Loucy (cell line): ENCODE measurements at regions not wholly inside any gene's neighbourhood (a gene's known extent, or its start where the extent isn't known, plus 50 kb on each side); places are given as distances from the start of the nearest gene placed in this dataset.

ENCODE experiments used
- CTCF ChIP-seq: fragments of 200-600 bp; sonication (generic); conservative IDR thresholded peaks from 2 replicates; pipeline ENCODE4 v1.5.1; 2014; ENCODE audit warnings: mild to moderate bottlenecking, antibody characterized with exemption, low read length
- EZH2phosphoT487 ChIP-seq: fragments of 200-600 bp; IDR thresholded peaks from 2 replicates; pipeline ENCODE4 v1.6.1; 2018; ENCODE audit warnings: antibody characterized with exemption, mild to moderate bottlenecking, moderate library complexity, borderline replicate concordance

DNA sequence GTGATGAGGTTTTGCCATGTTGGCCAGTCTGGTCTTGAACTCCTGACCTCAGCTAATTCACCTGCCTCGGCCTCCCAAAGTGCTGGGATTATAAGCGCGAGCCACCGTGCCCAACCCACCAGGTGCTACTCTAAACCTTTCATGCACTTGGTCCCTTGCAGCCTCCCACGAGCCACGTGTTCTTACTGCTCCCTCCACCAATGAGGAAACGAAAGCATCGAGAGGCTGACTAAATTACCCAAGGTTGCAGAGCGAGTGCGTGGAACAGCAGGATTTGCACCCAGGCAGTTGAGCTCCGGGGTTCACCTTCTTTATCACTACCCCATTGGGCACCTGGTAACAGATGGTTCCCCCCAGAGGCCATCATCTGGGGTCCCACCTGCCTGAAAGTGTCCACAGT, 208.3 kb downstream of the LY86 start:
- TF ChIP-seq CTCF (no peak), EZH2phosphoT487 (no peak)
